ENCODE measurements at regions not wholly inside any gene's neighbourhood (a gene's known extent, or its start where the extent isn't known, plus 50 kb on each side); places are given as distances from the start of the nearest gene placed in this dataset.

- Histone ChIP-seq H3K27me3 (replicated peaks in 1 of 2; ENCODE audit: control insufficient read depth in 2 of 2, insufficient read depth in 2 of 2, low read length in 1 of 2) (no peaks in the 10 kb centered on the region), H3K9me3 (replicated peaks; ENCODE audit: control insufficient read depth, insufficient read depth, low read length) (no peaks in the 10 kb centered on the region), H3K36me3 (ENCODE audit: control insufficient read depth in 2 of 2, insufficient read depth in 2 of 2, low read length in 1 of 2) (no peaks in the 10 kb centered on the region), H4K20me1 (ENCODE audit: control insufficient read depth, insufficient read depth) (no peaks in the 10 kb centered on the region), H3K27ac (ENCODE audit: control insufficient read depth, insufficient read depth) (no peak overlapping the region), H3K4me1 (ENCODE audit: control insufficient read depth, insufficient read depth, low read length) (no peaks in the 10 kb centered on the region), H3K4me2 (ENCODE audit: control insufficient read depth, insufficient read depth) (no peak overlapping the region), H2AFZ (ENCODE audit: control insufficient read depth, low read depth, low read length) (no peak overlapping the region), H3K9ac (ENCODE audit: control insufficient read depth, insufficient read depth, low read length) (no peak overlapping the region), H3K79me2 (ENCODE audit: control insufficient read depth, insufficient read depth, low read length) (no peaks in the 10 kb centered on the region), H3K4me3 (no peak overlapping the region)
- TF ChIP-seq STAT1 (conservative IDR thresholded peaks at IDR 0.05) (no peak), CTCF (IDR thresholded peaks at IDR 0.05 in 2 of 3, conservative IDR thresholded peaks at IDR 0.05 in 1 of 3; ENCODE audit: control insufficient read depth in 2 of 3, extremely low read depth in 1 of 3, insufficient read depth in 1 of 3, low read depth in 3 of 3, low read length in 3 of 3) (no peak), HDGF (IDR thresholded peaks at IDR 0.05) (no peak), ESRRA (IDR thresholded peaks at IDR 0.05; ENCODE audit: low read length) (no peak), CREM (IDR thresholded peaks at IDR 0.05; ENCODE audit: low read depth) (no peak), NFYA (IDR thresholded peaks at IDR 0.05; ENCODE audit: borderline replicate concordance, low read depth, low read length) (no peak), ZNF592 (IDR thresholded peaks at IDR 0.05) (no peak), YY1 (IDR thresholded peaks at IDR 0.05; ENCODE audit: low read depth, low read length) (no peak), RFX5 (IDR thresholded peaks at IDR 0.05; ENCODE audit: low read depth, low read length) (no peak), NR2C2 (IDR thresholded peaks at IDR 0.05; ENCODE audit: borderline replicate concordance, control insufficient read depth, insufficient read length, low read depth) (no peak), SREBF2 (IDR thresholded peaks at IDR 0.05; ENCODE audit: low read length) (no peak), SMC3 (IDR thresholded peaks at IDR 0.05; ENCODE audit: borderline replicate concordance, low read length) (no peak), TCF12 (IDR thresholded peaks at IDR 0.05; ENCODE audit: low read depth, low read length) (no peak)
- TF ChIP-seq, protein P1, sequence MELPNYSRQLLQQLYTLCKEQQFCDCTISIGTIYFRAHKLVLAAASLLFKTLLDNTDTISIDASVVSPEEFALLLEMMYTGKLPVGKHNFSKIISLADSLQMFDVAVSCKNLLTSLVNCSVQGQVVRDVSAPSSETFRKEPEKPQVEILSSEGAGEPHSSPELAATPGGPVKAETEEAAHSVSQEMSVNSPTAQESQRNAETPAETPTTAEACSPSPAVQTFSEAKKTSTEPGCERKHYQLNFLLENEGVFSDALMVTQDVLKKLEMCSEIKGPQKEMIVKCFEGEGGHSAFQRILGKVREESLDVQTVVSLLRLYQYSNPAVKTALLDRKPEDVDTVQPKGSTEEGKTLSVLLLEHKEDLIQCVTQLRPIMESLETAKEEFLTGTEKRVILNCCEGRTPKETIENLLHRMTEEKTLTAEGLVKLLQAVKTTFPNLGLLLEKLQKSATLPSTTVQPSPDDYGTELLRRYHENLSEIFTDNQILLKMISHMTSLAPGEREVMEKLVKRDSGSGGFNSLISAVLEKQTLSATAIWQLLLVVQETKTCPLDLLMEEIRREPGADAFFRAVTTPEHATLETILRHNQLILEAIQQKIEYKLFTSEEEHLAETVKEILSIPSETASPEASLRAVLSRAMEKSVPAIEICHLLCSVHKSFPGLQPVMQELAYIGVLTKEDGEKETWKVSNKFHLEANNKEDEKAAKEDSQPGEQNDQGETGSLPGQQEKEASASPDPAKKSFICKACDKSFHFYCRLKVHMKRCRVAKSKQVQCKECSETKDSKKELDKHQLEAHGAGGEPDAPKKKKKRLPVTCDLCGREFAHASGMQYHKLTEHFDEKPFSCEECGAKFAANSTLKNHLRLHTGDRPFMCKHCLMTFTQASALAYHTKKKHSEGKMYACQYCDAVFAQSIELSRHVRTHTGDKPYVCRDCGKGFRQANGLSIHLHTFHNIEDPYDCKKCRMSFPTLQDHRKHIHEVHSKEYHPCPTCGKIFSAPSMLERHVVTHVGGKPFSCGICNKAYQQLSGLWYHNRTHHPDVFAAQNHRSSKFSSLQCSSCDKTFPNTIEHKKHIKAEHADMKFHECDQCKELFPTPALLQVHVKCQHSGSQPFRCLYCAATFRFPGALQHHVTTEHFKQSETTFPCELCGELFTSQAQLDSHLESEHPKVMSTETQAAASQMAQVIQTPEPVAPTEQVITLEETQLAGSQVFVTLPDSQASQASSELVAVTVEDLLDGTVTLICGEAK (IDR thresholded peaks at IDR 0.05; ENCODE audit: borderline replicate concordance): no peak
- TF ChIP-seq, protein P2, sequence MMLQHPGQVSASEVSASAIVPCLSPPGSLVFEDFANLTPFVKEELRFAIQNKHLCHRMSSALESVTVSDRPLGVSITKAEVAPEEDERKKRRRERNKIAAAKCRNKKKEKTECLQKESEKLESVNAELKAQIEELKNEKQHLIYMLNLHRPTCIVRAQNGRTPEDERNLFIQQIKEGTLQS (IDR thresholded peaks at IDR 0.05; ENCODE audit: borderline replicate concordance, extremely low read depth, low read depth, low read length): no peak
- intact Hi-C loops (cut with micrococcal nuclease; ENCODE audit: unreplicated experiment): no loop called here
- DNase-seq (ENCODE audit: low read depth, low spot score): no peak
- no peak for ATAC-seq
- CTCF ChIA-PET: no interaction called here
- POLR2A ChIA-PET: no interaction called here
- RAD21 ChIA-PET (ENCODE audit: unreplicated experiment): no interaction called here
- in situ Hi-C loops (cut with MboI): no loop called here
- no TSS peak for BruUV-seq (replicated peaks)
- SMC1A ChIA-PET (ENCODE audit: uncharacterized antibody, unreplicated experiment): no interaction called here
- FAIRE-seq: no peak
- WGBS (ENCODE audit: insufficient coverage, insufficient replicate concordance, low lambda C conversion rate, missing lambda C conversion rate): 17% methylated on average over 2 of the region's 2 CpGs
Observed at GRCh38 chr12:90401185-90401584, 553.8 kb downstream of the CCER1 start.

All from GM12878 (cell line).